HepG2 (cell line): ENCODE measurements at regions not wholly inside any gene's neighbourhood (a gene's known extent, or its start where the extent isn't known, plus 50 kb on each side); places are given as distances from the start of the nearest gene placed in this dataset.

Source experiments
- FOXP1 ChIP-seq, 2 experiments: fragments of 450-650 bp in 1 of 2; IDR thresholded peaks; 2 replicates each; pipeline ENCODE4 v1.6.1; 2017 to 2018; ENCODE audit warnings: antibody characterized with exemption in 1 of 2
- JUND ChIP-seq: sonication (generic); formaldehyde crosslinking; IDR thresholded peaks from 2 replicates; pipeline ENCODE4 v1.8.0; 2022; ENCODE audit warnings: mild to moderate bottlenecking, missing genetic modification reagents
- KDM6A ChIP-seq: IDR thresholded peaks from 2 replicates; pipeline ENCODE4 v1.6.1; 2016; ENCODE audit warnings: low read depth
- MAFK ChIP-seq, 2 experiments: IDR thresholded peaks in 1 of 2; conservative IDR thresholded peaks in 1 of 2; 2 replicates each; pipeline ENCODE4 v1.6.1; 2011; ENCODE audit warnings: improper control_type of control experiment in 2 of 2, low read length in 2 of 2
- MATR3 ChIP-seq: sonication (generic); formaldehyde crosslinking; IDR thresholded peaks from 2 replicates; pipeline ENCODE4 v1.4.0; 2020; ENCODE audit warnings: missing genetic modification reagents
- MXD4 ChIP-seq: IDR thresholded peaks from 2 replicates; pipeline ENCODE4 v1.6.1; 2016; ENCODE audit warnings: mild to moderate bottlenecking, missing biosample characterization, missing genetic modification reagents
- POLR2A ChIP-seq, 2 experiments: IDR thresholded peaks; 2 replicates each; pipeline ENCODE4 v1.6.1; 2011; ENCODE audit warnings: low read depth in 2 of 2, low read length in 2 of 2, mild to moderate bottlenecking in 1 of 2, moderate library complexity in 1 of 2; ENCODE audit not compliant: insufficient read depth in 1 of 2
- RBAK ChIP-seq: sonication (generic); formaldehyde crosslinking; IDR thresholded peaks from 2 replicates; pipeline ENCODE4 v1.5.1; 2020; ENCODE audit warnings: mild to moderate bottlenecking, missing genetic modification reagents
- ZBTB7B ChIP-seq: sonication (generic); formaldehyde crosslinking; IDR thresholded peaks from 2 replicates; pipeline ENCODE4 v1.4.0; 2020; ENCODE audit warnings: missing genetic modification reagents
- ZNF17 ChIP-seq: sonication (generic); formaldehyde crosslinking; IDR thresholded peaks from 2 replicates; pipeline ENCODE4 v1.5.0; 2020; ENCODE audit warnings: mild to moderate bottlenecking, missing genetic modification reagents
- ZNF383 ChIP-seq: sonication (generic); formaldehyde crosslinking; IDR thresholded peaks from 2 replicates; pipeline ENCODE4 v1.4.0; 2020; ENCODE audit warnings: missing genetic modification reagents, mild to moderate bottlenecking, borderline replicate concordance
- ZNF501 ChIP-seq: sonication (generic); formaldehyde crosslinking; IDR thresholded peaks from 2 replicates; pipeline ENCODE4 v1.5.1; 2020; ENCODE audit warnings: mild to moderate bottlenecking, moderate library complexity, missing genetic modification reagents
- TF ChIP-seq, protein P1 (sequence below): sonication (generic); formaldehyde crosslinking; conservative IDR thresholded peaks from 2 replicates; pipeline ENCODE4 v1.8.0; 2022; ENCODE audit warnings: missing genetic modification reagents
- TF ChIP-seq, protein P2 (sequence below): sonication (generic); formaldehyde crosslinking; IDR thresholded peaks from 2 replicates; pipeline ENCODE4 v1.5.0; 2020; ENCODE audit warnings: mild to moderate bottlenecking, missing genetic modification reagents, moderate library complexity

DNA sequence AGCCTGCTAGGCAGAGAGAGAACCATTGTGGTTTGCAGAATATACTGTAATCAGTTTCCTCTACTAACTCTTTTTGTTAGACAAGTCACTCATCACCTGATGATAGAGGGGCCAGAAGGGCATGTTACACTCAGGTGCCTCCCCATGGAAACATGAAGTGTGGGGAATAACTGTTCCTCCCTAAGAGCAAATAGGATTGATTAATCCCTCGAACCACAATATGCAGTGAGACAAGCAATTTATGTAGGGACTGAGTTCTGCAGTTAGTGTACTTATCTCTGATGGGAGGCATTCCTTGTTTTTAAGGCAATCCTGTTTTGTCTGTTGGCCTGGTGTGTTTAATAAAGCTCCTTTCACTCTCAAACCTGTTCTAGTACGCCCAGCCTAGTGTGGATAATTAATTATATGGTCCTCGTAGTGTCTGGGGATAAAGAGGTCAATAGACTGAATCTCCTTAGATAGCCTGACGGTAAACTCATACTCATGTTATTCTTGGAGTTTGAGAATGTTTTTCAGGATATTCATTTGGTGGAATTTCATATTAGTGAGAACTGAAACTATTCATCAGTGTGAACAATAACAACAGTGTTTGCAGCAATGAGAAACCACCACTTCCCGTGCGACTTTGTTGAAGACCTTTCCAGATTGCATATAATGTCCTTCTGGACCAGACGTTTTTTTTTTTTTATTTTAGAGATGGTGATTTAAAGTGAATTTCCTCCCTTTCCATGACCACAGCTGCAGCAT lies 344.8 kb upstream of the FZD8 start:
- TF ChIP-seq, protein P1, sequence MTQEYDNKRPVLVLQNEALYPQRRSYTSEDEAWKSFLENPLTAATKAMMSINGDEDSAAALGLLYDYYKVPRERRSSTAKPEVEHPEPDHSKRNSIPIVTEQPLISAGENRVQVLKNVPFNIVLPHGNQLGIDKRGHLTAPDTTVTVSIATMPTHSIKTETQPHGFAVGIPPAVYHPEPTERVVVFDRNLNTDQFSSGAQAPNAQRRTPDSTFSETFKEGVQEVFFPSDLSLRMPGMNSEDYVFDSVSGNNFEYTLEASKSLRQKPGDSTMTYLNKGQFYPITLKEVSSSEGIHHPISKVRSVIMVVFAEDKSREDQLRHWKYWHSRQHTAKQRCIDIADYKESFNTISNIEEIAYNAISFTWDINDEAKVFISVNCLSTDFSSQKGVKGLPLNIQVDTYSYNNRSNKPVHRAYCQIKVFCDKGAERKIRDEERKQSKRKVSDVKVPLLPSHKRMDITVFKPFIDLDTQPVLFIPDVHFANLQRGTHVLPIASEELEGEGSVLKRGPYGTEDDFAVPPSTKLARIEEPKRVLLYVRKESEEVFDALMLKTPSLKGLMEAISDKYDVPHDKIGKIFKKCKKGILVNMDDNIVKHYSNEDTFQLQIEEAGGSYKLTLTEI, result no peak
- no peak for TF ChIP-seq POLR2A (IDR thresholded peaks at IDR 0.05; ENCODE audit: insufficient read depth in 1 of 2, low read depth in 2 of 2, low read length in 2 of 2)
- TF ChIP-seq, protein P2, sequence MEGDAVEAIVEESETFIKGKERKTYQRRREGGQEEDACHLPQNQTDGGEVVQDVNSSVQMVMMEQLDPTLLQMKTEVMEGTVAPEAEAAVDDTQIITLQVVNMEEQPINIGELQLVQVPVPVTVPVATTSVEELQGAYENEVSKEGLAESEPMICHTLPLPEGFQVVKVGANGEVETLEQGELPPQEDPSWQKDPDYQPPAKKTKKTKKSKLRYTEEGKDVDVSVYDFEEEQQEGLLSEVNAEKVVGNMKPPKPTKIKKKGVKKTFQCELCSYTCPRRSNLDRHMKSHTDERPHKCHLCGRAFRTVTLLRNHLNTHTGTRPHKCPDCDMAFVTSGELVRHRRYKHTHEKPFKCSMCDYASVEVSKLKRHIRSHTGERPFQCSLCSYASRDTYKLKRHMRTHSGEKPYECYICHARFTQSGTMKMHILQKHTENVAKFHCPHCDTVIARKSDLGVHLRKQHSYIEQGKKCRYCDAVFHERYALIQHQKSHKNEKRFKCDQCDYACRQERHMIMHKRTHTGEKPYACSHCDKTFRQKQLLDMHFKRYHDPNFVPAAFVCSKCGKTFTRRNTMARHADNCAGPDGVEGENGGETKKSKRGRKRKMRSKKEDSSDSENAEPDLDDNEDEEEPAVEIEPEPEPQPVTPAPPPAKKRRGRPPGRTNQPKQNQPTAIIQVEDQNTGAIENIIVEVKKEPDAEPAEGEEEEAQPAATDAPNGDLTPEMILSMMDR (CRISPR knock-in tag), result no peak
- TF ChIP-seq ZNF17, result no peak
- no peak for TF ChIP-seq KDM6A (CRISPR knock-in tag)
- no peak for TF ChIP-seq MATR3
- no peak for TF ChIP-seq ZNF501
- no peak for TF ChIP-seq FOXP1 (IDR thresholded peaks at IDR 0.05)
- TF ChIP-seq FOXP1 (CRISPR knock-in tag; IDR thresholded peaks at IDR 0.05), result no peak
- TF ChIP-seq ZBTB7B, result no peak
- TF ChIP-seq JUND (CRISPR knock-in tag), result no peak
- no peak for TF ChIP-seq MXD4 (CRISPR knock-in tag)
- no peak for TF ChIP-seq ZNF383 (CRISPR knock-in tag)
- TF ChIP-seq RBAK (CRISPR knock-in tag), result no peak
- no peak for TF ChIP-seq MAFK (conservative IDR thresholded peaks at IDR 0.05 in 1 of 2, IDR thresholded peaks at IDR 0.05 in 1 of 2; ENCODE audit: low read length in 2 of 2)
